Neural cell (in vitro differentiated cells): ENCODE measurements at regions not wholly inside any gene's neighbourhood (a gene's known extent, or its start where the extent isn't known, plus 50 kb on each side); places are given as distances from the start of the nearest gene placed in this dataset.

ENCODE experiments used
- H2AFZ ChIP-seq: fragments of 200-600, 300-800 bp; sonication (generic), shearing (Covaris generic); 2 replicates; pipeline ENCODE4 v1.6.0; 2014; ENCODE audit warnings: low read depth, mild to moderate bottlenecking, antibody characterized with exemption, low read length, moderate library complexity
- H3F3A ChIP-seq: fragments of 200-600 bp; shearing (Covaris generic); 2 replicates; pipeline ENCODE4 v1.6.1; 2016; ENCODE audit warnings: mild to moderate bottlenecking, moderate library complexity, mixed read lengths, antibody characterized with exemption, low read length; ENCODE audit not compliant: insufficient read depth, poor library complexity, severe bottlenecking
- H3K27ac ChIP-seq: fragments of 200-600, 300-800 bp; sonication (generic), shearing (Covaris generic); 2 replicates; pipeline ENCODE4 v1.5.1; 2014; ENCODE audit warnings: mild to moderate bottlenecking, low read length, moderate library complexity
- H3K27me3 ChIP-seq: fragments of 300-800, 200-600 bp; sonication (generic), shearing (Covaris generic); 2 replicates; pipeline ENCODE4 v1.6.0; 2014; ENCODE audit warnings: mild to moderate bottlenecking, low read depth, low read length, moderate library complexity; ENCODE audit not compliant: insufficient read depth
- H3K36me3 ChIP-seq: fragments of 300-800, 200-600 bp; sonication (generic), shearing (Covaris generic); 2 replicates; pipeline ENCODE4 v1.5.1; 2014; ENCODE audit warnings: mild to moderate bottlenecking, antibody characterized with exemption, low read length, moderate library complexity; ENCODE audit not compliant: insufficient read depth
- H3K4me2 ChIP-seq: fragments of 300-800, 200-600 bp; sonication (generic), shearing (Covaris generic); 2 replicates; pipeline ENCODE4 v1.6.0; 2014; ENCODE audit warnings: mild to moderate bottlenecking, low read length
- H3K4me3 ChIP-seq: fragments of 300-800, 200-600 bp; sonication (generic), shearing (Covaris generic); 2 replicates; pipeline ENCODE4 v1.5.1; 2014; ENCODE audit warnings: mild to moderate bottlenecking, low read length, moderate library complexity
- H3K79me2 ChIP-seq: fragments of 200-600 bp; shearing (Covaris generic); replicated peaks from 2 replicates; pipeline ENCODE4 v1.6.0; 2014; ENCODE audit warnings: mild to moderate bottlenecking, low read length, moderate library complexity; ENCODE audit not compliant: insufficient read depth
- H3K9ac ChIP-seq: fragments of 300-800, 200-600 bp; sonication (generic), shearing (Covaris generic); 2 replicates; pipeline ENCODE4 v1.6.1; 2016; ENCODE audit warnings: mild to moderate bottlenecking, low read length, mixed read lengths
- H3K9me2 ChIP-seq: fragments of 200-600 bp; shearing (Covaris generic); 2 replicates; pipeline ENCODE4 v1.6.1; 2016; ENCODE audit warnings: mild to moderate bottlenecking, low read length, mixed read lengths; ENCODE audit not compliant: insufficient read depth
- H3K9me3 ChIP-seq: fragments of 200-600, 300-800 bp; sonication (generic), shearing (Covaris generic); 2 replicates; pipeline ENCODE4 v1.6.1; 2016; ENCODE audit warnings: mild to moderate bottlenecking, mixed run types, low read length, moderate library complexity, mixed read lengths
- H4K20me1 ChIP-seq: fragments of 200-600 bp; shearing (Covaris generic); 2 replicates; pipeline ENCODE4 v1.6.1; 2016; ENCODE audit warnings: mild to moderate bottlenecking, mixed run types; ENCODE audit not compliant: insufficient read depth
- EP300 ChIP-seq: fragments of 450-650 bp; conservative IDR thresholded peaks from 2 replicates; pipeline ENCODE4 v1.6.1; 2014; ENCODE audit warnings: antibody characterized with exemption, mild to moderate bottlenecking, moderate library complexity; ENCODE audit not compliant: poor library complexity, severe bottlenecking
- EZH2 ChIP-seq: fragments of 200-600, 300-800 bp; shearing (Covaris generic), sonication (generic); IDR thresholded peaks from 2 replicates; pipeline ENCODE4 v1.6.1; 2014; ENCODE audit warnings: antibody characterized with exemption, low read length, borderline replicate concordance, mild to moderate bottlenecking; ENCODE audit not compliant: insufficient read depth, poor library complexity, severe bottlenecking
- POLR2AphosphoS5 ChIP-seq: IDR thresholded peaks from 2 replicates; pipeline ENCODE4 v1.6.1; 2012
- RAD21 ChIP-seq: fragments of 450-650 bp; conservative IDR thresholded peaks from 2 replicates; pipeline ENCODE4 v1.6.1; 2014; ENCODE audit warnings: antibody characterized with exemption, mild to moderate bottlenecking, moderate library complexity
- TAF1 ChIP-seq: IDR thresholded peaks from 2 replicates; pipeline ENCODE4 v1.6.1; 2012; ENCODE audit warnings: low read depth
- TF ChIP-seq, protein P1 (sequence below): fragments of 450-650 bp; IDR thresholded peaks from 2 replicates; pipeline ENCODE4 v1.5.1; 2014; ENCODE audit warnings: antibody characterized with exemption, mild to moderate bottlenecking, moderate library complexity; ENCODE audit not compliant: poor library complexity, severe bottlenecking
- TF ChIP-seq, protein P2 (sequence below): IDR thresholded peaks from 2 replicates; pipeline ENCODE4 v1.6.1; 2012; ENCODE audit warnings: borderline replicate concordance

DNA sequence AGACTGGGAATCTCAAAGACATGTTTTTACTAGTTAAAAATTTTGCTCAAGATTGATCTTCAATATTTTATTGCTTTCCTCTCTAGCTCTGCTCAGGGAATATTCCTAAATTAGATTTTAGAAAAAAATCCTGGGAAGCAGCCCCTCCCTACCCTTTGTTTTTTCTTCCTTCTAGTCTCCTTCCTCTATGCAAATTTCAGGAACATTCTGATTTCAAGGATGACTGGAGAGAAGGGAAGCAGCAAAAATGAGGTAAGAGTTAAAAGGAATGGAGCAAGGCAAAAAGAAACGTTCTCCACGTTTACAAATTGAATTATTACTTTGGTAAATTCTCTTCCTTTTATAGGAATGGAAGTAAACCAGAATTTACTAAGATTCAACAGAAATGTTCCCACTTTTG, 493.4 kb upstream of the TUSC1 start:
- Histone ChIP-seq H3K9ac (no peak overlapping the region), H3K27me3 (no peaks in the 10 kb centered on the region), H3K9me3 (no peaks in the 10 kb centered on the region), H4K20me1 (no peaks in the 10 kb centered on the region), H3K79me2 (no peaks in the 10 kb centered on the region), H3K4me3 (no peak overlapping the region), H3K4me2 (no peak overlapping the region), H2AFZ (no peak overlapping the region), H3F3A (no peaks in the 10 kb centered on the region), H3K36me3 (no peaks in the 10 kb centered on the region), H3K9me2 (no peaks in the 10 kb centered on the region), H3K27ac (no peak overlapping the region)
- TF ChIP-seq TAF1: no peak
- TF ChIP-seq EP300: no peak
- no peak for TF ChIP-seq POLR2AphosphoS5
- TF ChIP-seq RAD21: no peak
- TF ChIP-seq, protein P1, sequence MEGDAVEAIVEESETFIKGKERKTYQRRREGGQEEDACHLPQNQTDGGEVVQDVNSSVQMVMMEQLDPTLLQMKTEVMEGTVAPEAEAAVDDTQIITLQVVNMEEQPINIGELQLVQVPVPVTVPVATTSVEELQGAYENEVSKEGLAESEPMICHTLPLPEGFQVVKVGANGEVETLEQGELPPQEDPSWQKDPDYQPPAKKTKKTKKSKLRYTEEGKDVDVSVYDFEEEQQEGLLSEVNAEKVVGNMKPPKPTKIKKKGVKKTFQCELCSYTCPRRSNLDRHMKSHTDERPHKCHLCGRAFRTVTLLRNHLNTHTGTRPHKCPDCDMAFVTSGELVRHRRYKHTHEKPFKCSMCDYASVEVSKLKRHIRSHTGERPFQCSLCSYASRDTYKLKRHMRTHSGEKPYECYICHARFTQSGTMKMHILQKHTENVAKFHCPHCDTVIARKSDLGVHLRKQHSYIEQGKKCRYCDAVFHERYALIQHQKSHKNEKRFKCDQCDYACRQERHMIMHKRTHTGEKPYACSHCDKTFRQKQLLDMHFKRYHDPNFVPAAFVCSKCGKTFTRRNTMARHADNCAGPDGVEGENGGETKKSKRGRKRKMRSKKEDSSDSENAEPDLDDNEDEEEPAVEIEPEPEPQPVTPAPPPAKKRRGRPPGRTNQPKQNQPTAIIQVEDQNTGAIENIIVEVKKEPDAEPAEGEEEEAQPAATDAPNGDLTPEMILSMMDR: no peak
- TF ChIP-seq EZH2: no peak

DNA sequence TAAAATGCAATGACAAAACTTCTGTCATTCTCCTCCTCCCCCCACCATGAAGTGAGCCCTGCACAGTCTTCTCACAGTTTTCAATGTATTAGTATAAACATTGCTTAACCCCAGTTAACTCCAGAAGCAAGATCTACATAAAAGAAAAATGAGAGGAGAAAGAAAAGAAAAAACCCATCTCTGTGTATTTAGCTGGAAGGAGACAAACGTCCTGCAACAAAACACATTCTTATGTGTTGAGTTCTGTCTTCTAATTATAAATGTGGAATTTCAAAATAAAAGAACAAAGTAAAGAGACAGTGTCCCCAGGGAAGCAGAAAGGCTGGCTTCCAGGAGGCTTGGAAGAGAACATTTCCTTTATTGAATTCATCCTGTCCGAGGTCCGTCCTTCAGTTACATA, 491.9 kb upstream of the TUSC1 start:
- Histone ChIP-seq H3K79me2 (no peaks in the 10 kb centered on the region), H3K9me3 (no peaks in the 10 kb centered on the region), H3K36me3 (no peaks in the 10 kb centered on the region), H2AFZ (no peak overlapping the region), H3K9ac (no peak overlapping the region), H3K9me2 (no peaks in the 10 kb centered on the region), H4K20me1 (no peaks in the 10 kb centered on the region), H3K27ac (no peak overlapping the region), H3F3A (no peaks in the 10 kb centered on the region), H3K27me3 (no peaks in the 10 kb centered on the region), H3K4me2 (no peak overlapping the region), H3K4me3 (no peak overlapping the region)
- TF ChIP-seq EZH2 (no peak), RAD21 (no peak), EP300 (no peak), TAF1 (no peak)
- TF ChIP-seq, protein P2, sequence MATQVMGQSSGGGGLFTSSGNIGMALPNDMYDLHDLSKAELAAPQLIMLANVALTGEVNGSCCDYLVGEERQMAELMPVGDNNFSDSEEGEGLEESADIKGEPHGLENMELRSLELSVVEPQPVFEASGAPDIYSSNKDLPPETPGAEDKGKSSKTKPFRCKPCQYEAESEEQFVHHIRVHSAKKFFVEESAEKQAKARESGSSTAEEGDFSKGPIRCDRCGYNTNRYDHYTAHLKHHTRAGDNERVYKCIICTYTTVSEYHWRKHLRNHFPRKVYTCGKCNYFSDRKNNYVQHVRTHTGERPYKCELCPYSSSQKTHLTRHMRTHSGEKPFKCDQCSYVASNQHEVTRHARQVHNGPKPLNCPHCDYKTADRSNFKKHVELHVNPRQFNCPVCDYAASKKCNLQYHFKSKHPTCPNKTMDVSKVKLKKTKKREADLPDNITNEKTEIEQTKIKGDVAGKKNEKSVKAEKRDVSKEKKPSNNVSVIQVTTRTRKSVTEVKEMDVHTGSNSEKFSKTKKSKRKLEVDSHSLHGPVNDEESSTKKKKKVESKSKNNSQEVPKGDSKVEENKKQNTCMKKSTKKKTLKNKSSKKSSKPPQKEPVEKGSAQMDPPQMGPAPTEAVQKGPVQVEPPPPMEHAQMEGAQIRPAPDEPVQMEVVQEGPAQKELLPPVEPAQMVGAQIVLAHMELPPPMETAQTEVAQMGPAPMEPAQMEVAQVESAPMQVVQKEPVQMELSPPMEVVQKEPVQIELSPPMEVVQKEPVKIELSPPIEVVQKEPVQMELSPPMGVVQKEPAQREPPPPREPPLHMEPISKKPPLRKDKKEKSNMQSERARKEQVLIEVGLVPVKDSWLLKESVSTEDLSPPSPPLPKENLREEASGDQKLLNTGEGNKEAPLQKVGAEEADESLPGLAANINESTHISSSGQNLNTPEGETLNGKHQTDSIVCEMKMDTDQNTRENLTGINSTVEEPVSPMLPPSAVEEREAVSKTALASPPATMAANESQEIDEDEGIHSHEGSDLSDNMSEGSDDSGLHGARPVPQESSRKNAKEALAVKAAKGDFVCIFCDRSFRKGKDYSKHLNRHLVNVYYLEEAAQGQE: no peak
- TF ChIP-seq, protein P1: no peak
